ENCODE measurements at regions not wholly inside any gene's neighbourhood (a gene's known extent, or its start where the extent isn't known, plus 50 kb on each side); places are given as distances from the start of the nearest gene placed in this dataset.

DNA sequence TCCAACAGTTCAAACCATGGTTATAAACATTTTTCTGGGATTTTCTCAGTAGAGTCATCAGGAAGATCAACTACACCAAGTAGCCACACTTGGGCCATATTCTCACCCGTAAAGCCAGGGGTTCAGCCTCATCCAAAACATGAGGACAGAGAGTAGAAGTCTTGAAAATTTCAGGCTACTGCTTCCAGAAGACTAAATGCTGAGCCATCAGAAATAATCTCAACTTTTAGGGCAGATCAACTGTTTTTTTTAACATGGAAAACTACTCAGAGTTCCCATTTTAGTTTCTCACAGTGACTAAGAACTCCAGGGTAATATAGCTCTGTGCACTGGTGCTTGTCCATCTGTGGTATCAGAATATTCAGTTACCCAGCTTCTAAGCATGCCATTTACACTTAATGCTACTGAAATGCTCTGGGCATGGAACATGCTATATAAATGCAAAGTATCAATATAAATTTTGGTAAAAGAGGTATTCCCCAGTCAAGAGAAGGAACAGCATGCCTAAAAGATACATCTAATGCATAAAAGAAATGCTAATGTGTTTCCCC, 300.1 kb upstream of the LRRN1 start:
- H3K4me3 ChIP-seq (ENCODE audit: low read length), result no peak overlapping the region
- peaks cover 2% of the 10 kb centered on the region for H3K4me1 ChIP-seq (ENCODE audit: control insufficient read depth, insufficient read depth, low read length)
- no peak for DNase-seq
- H3K27me3 ChIP-seq (ENCODE audit: control insufficient read depth, insufficient read depth, low read length), result no peaks in the 10 kb centered on the region
- H3K27ac ChIP-seq (ENCODE audit: low read length), result no peak overlapping the region
- WGBS (ENCODE audit: insufficient coverage), result 75% methylated on average over 1 of the region's 1 CpG
- H3K36me3 ChIP-seq (ENCODE audit: control insufficient read depth, insufficient read depth, low read length), result no peaks in the 10 kb centered on the region
- no peaks in the 10 kb centered on the region for H3K9me3 ChIP-seq (replicated peaks; ENCODE audit: control insufficient read depth, low read depth, low read length)

DNA sequence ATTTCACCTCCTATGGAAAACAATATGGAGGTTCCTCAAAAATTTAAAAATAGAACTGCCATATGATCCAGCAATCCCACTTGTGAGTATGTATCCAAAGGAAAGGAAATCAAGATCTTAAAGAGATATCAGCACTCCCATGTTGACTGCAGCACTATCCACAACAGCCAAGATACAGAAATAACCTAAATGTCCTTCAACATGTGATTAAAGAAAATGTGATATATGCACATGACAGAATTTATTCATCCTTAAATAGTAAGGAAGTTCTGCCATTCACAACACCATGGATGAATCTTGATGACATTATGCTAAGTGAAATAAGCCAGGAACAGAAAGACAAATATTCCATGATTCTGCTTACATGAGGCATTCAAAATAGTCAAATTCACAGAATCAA, 303.6 kb upstream of the LRRN1 start:
- DNase-seq, result no peak
- no peak overlapping the region for H3K27ac ChIP-seq (ENCODE audit: low read length)
- H3K9me3 ChIP-seq (replicated peaks; ENCODE audit: control insufficient read depth, low read depth, low read length), result no peaks in the 10 kb centered on the region
- no peaks in the 10 kb centered on the region for H3K27me3 ChIP-seq (ENCODE audit: control insufficient read depth, insufficient read depth, low read length)
- no peak overlapping the region for H3K4me3 ChIP-seq (ENCODE audit: low read length)
- H3K4me1 ChIP-seq (ENCODE audit: control insufficient read depth, insufficient read depth, low read length), result no peaks in the 10 kb centered on the region
- no peaks in the 10 kb centered on the region for H3K36me3 ChIP-seq (ENCODE audit: control insufficient read depth, insufficient read depth, low read length)

GRCh38 chr3:3476669-3477068, 297.2 kb upstream of the CRBN start:
- no peaks in the 10 kb centered on the region for H3K4me1 ChIP-seq (ENCODE audit: control insufficient read depth, insufficient read depth, low read length)
- H3K4me3 ChIP-seq (ENCODE audit: low read length), result no peak overlapping the region
- no peaks in the 10 kb centered on the region for H3K36me3 ChIP-seq (ENCODE audit: control insufficient read depth, insufficient read depth, low read length)
- no peak for DNase-seq
- H3K27ac ChIP-seq (ENCODE audit: low read length), result no peak overlapping the region
- no peaks in the 10 kb centered on the region for H3K9me3 ChIP-seq (replicated peaks; ENCODE audit: control insufficient read depth, low read depth, low read length)
- no CpG with 5 or more reads among the region's 2 CpGs for WGBS (ENCODE audit: insufficient coverage)
- no peaks in the 10 kb centered on the region for H3K27me3 ChIP-seq (ENCODE audit: control insufficient read depth, insufficient read depth, low read length)

- no peak overlapping the region for H3K27ac ChIP-seq (ENCODE audit: low read length)
- H3K4me3 ChIP-seq (ENCODE audit: low read length), result no peak overlapping the region
- WGBS (ENCODE audit: insufficient coverage), result no CpG with 5 or more reads among the region's 2 CpGs
- H3K4me1 ChIP-seq (ENCODE audit: control insufficient read depth, insufficient read depth, low read length), result no peaks in the 10 kb centered on the region
- no peak for DNase-seq
- H3K9me3 ChIP-seq (replicated peaks; ENCODE audit: control insufficient read depth, low read depth, low read length), result no peaks in the 10 kb centered on the region
- H3K27me3 ChIP-seq (ENCODE audit: control insufficient read depth, insufficient read depth, low read length), result no peaks in the 10 kb centered on the region
- H3K36me3 ChIP-seq (ENCODE audit: control insufficient read depth, insufficient read depth, low read length), result no peaks in the 10 kb centered on the region
These were observed 289.1 kb upstream of the CRBN start for GRCh38 chr3:3468596-3468995.

- 52% methylated on average over 2 of the region's 3 CpGs for WGBS (ENCODE audit: insufficient coverage)
- Histone ChIP-seq H3K27me3 (ENCODE audit: control insufficient read depth, insufficient read depth, low read length) (no peaks in the 10 kb centered on the region), H3K9me3 (replicated peaks; ENCODE audit: control insufficient read depth, low read depth, low read length) (no peaks in the 10 kb centered on the region), H3K4me1 (ENCODE audit: control insufficient read depth, insufficient read depth, low read length) (no peaks in the 10 kb centered on the region), H3K36me3 (ENCODE audit: control insufficient read depth, insufficient read depth, low read length) (no peaks in the 10 kb centered on the region), H3K27ac (ENCODE audit: low read length) (no peak overlapping the region), H3K4me3 (ENCODE audit: low read length) (no peak overlapping the region)
- no peak for DNase-seq
These were observed 284.6 kb upstream of the CRBN start for GRCh38 chr3:3464131-3464530.

GRCh38 chr3:3461317-3461716, 281.8 kb upstream of the CRBN start:
- Histone ChIP-seq H3K36me3 (ENCODE audit: control insufficient read depth, insufficient read depth, low read length) (no peaks in the 10 kb centered on the region), H3K27ac (ENCODE audit: low read length) (no peak overlapping the region), H3K9me3 (replicated peaks; ENCODE audit: control insufficient read depth, low read depth, low read length) (no peaks in the 10 kb centered on the region), H3K4me3 (ENCODE audit: low read length) (no peak overlapping the region), H3K4me1 (ENCODE audit: control insufficient read depth, insufficient read depth, low read length) (no peaks in the 10 kb centered on the region), H3K27me3 (ENCODE audit: control insufficient read depth, insufficient read depth, low read length) (no peaks in the 10 kb centered on the region)
- DNase-seq, result no peak
- 52% methylated on average over 5 of the region's 7 CpGs for WGBS (ENCODE audit: insufficient coverage)

DNA sequence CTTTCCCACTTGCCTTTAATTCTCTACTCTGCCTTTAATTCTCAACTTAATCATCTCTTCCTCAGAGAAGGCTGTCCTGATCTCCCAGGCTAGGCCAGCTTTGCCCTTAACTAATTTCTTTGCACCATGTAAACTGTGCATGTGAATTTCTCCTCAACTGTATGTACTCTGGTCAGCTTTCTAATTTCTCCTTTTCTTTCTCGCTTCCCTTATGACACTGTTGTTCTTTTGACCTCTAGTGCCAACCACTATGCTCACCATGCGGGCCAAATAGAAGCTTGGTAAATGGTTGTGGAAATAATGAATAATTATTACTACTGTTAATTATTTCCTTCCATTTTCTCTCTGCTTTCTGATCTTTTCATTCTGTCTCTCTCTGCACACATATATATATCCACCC, 269.0 kb upstream of the CRBN start:
- no peaks in the 10 kb centered on the region for H3K36me3 ChIP-seq (ENCODE audit: control insufficient read depth, insufficient read depth, low read length)
- no peak for DNase-seq
- H3K27me3 ChIP-seq (ENCODE audit: control insufficient read depth, insufficient read depth, low read length), result no peaks in the 10 kb centered on the region
- H3K4me1 ChIP-seq (ENCODE audit: control insufficient read depth, insufficient read depth, low read length), result no peaks in the 10 kb centered on the region
- no peak overlapping the region for H3K27ac ChIP-seq (ENCODE audit: low read length)
- WGBS (ENCODE audit: insufficient coverage), result no CpG with 5 or more reads among the region's 2 CpGs
- no peaks in the 10 kb centered on the region for H3K9me3 ChIP-seq (replicated peaks; ENCODE audit: control insufficient read depth, low read depth, low read length)
- H3K4me3 ChIP-seq (ENCODE audit: low read length), result no peak overlapping the region

- Histone ChIP-seq H3K4me3 (ENCODE audit: low read length) (no peak overlapping the region), H3K27ac (ENCODE audit: low read length) (no peak overlapping the region), H3K4me1 (ENCODE audit: control insufficient read depth, insufficient read depth, low read length) (no peaks in the 10 kb centered on the region), H3K27me3 (ENCODE audit: control insufficient read depth, insufficient read depth, low read length) (no peaks in the 10 kb centered on the region), H3K36me3 (ENCODE audit: control insufficient read depth, insufficient read depth, low read length) (no peaks in the 10 kb centered on the region), H3K9me3 (replicated peaks; ENCODE audit: control insufficient read depth, low read depth, low read length) (no peaks in the 10 kb centered on the region)
- DNase-seq, result no peak
- WGBS (ENCODE audit: insufficient coverage), result no CpG with 5 or more reads among the region's 2 CpGs
These were observed 268.1 kb upstream of the CRBN start for GRCh38 chr3:3447641-3448040.

DNA sequence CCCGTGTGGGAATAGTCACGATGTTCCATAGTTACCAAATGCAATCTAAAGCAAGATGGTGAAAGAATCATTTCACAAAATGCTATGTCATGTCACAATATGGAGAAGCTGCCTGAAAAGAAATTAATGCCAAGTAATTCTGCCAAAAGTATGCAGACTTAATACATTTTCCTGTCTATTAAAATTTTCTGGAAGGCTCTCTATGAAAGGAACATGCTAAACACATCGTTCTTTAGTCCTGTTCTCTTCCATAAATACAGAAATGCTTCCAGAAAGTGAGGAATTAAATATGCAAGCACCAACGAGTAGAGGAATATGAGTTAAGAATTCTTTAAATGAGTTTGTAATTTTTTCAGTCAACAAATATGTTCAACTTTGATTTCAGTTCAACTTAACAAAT, 266.8 kb upstream of the CRBN start:
- no peaks in the 10 kb centered on the region for H3K9me3 ChIP-seq (replicated peaks; ENCODE audit: control insufficient read depth, low read depth, low read length)
- no peaks in the 10 kb centered on the region for H3K27me3 ChIP-seq (ENCODE audit: control insufficient read depth, insufficient read depth, low read length)
- DNase-seq, result peak; percentile 24

GRCh38 chr3:3443482-3443881, 264.0 kb upstream of the CRBN start:
- WGBS (ENCODE audit: insufficient coverage), result 100% methylated on average over 1 of the region's 3 CpGs
- H3K36me3 ChIP-seq (ENCODE audit: control insufficient read depth, insufficient read depth, low read length), result no peaks in the 10 kb centered on the region
- H3K4me1 ChIP-seq (ENCODE audit: control insufficient read depth, insufficient read depth, low read length), result no peaks in the 10 kb centered on the region

More for the DNA sequence above, 266.8 kb upstream of the CRBN start:
- Histone ChIP-seq H3K4me3 (ENCODE audit: low read length) (no peak overlapping the region), H3K27ac (ENCODE audit: low read length) (no peak overlapping the region), H3K4me1 (ENCODE audit: control insufficient read depth, insufficient read depth, low read length) (no peaks in the 10 kb centered on the region), H3K36me3 (ENCODE audit: control insufficient read depth, insufficient read depth, low read length) (no peaks in the 10 kb centered on the region)
- no CpG with 5 or more reads among the region's 4 CpGs for WGBS (ENCODE audit: insufficient coverage)

DNA sequence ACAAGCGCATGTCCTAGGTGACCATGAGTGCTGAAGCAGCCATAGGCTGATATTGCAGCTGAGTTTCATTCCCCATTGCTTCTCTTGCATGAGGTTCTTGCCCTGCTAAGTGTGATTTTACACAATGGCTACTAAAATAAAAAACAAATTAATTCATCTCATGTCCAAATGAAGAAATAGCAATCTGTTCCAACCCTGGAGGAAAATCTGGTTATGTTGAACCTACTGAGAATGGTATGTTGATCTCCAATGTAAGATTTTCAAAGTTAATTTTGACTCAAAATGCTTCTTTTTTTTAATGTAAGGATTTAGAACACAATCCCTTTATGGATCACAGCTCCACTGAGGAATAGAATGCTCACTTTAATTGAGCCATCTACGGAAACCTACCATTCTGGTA, 254.2 kb upstream of the CRBN start:
- H3K36me3 ChIP-seq (ENCODE audit: control insufficient read depth, insufficient read depth, low read length), result no peaks in the 10 kb centered on the region
- no peak for DNase-seq
- H3K4me3 ChIP-seq (ENCODE audit: low read length), result no peak overlapping the region
- H3K9me3 ChIP-seq (replicated peaks; ENCODE audit: control insufficient read depth, low read depth, low read length), result no peaks in the 10 kb centered on the region
- no peaks in the 10 kb centered on the region for H3K4me1 ChIP-seq (ENCODE audit: control insufficient read depth, insufficient read depth, low read length)
- no peaks in the 10 kb centered on the region for H3K27me3 ChIP-seq (ENCODE audit: control insufficient read depth, insufficient read depth, low read length)
- no peak overlapping the region for H3K27ac ChIP-seq (ENCODE audit: low read length)
- WGBS (ENCODE audit: insufficient coverage), result 86% methylated on average over 1 of the region's 2 CpGs

More at GRCh38 chr3:3443482-3443881, 264.0 kb upstream of the CRBN start:
- Histone ChIP-seq H3K4me3 (ENCODE audit: low read length) (no peak overlapping the region), H3K27ac (ENCODE audit: low read length) (no peak overlapping the region), H3K27me3 (ENCODE audit: control insufficient read depth, insufficient read depth, low read length) (no peaks in the 10 kb centered on the region), H3K9me3 (replicated peaks; ENCODE audit: control insufficient read depth, low read depth, low read length) (no peaks in the 10 kb centered on the region)
- DNase-seq, result no peak
